ENCODE measurements at regions not wholly inside any gene's neighbourhood (a gene's known extent, or its start where the extent isn't known, plus 50 kb on each side); places are given as distances from the start of the nearest gene placed in this dataset.

GRCh38 chrX:121333942-121334341 is 286.5 kb downstream of the GLUD2 start:
- H3K27ac ChIP-seq (ENCODE audit: extremely low read depth, low read depth, low read length): no peak overlapping the region

DNA sequence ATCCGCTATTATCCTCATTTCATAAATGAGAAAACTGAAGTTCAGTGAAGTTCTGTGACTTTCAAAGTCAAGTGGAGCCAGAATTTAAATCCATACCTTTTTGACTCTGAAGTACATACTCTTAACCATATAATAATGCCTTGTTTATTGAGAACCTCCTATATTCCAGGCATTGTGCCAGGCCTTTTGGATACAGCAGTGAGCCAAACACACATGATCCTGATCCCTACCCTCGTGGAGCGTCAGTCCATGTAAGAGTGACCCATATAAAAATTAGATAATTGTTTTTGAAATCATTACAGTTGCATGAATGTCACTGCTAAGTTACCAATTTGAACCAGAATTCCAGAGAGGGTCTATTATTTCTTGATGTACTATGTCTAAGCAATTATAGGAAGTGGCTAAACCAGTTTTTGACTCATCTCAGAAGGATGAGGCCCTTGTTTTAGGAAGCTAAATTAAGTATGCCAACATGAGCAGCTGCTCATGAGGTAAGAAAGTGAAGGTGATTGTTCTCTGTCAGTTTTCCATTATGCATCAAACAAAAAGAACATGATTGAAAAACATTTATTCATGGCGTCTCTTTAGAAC is 289.5 kb downstream of the GLUD2 start:
- no TSS peak for BruUV-seq (replicated peaks)
- H3K9me3 ChIP-seq (replicated peaks; ENCODE audit: control insufficient read depth, insufficient read depth, low read depth, low read length): no peaks in the 10 kb centered on the region
- FAIRE-seq (no peak), DNase-seq (ENCODE audit: extremely low read depth in 1 of 4, low spot score in 3 of 4) (no peak), ATAC-seq (no peak)
- H3K9me1 ChIP-seq (ENCODE audit: control insufficient read depth, insufficient read depth, low read length): no peaks in the 10 kb centered on the region
- WGBS (ENCODE audit: insufficient coverage, low coverage, missing lambda C conversion rate): 53% methylated on average over 4 of the region's 4 CpGs
- no peaks in the 10 kb centered on the region for H4K20me1 ChIP-seq (replicated peaks; ENCODE audit: control insufficient read depth, insufficient read depth, low read length)
- H3K4me2 ChIP-seq (ENCODE audit: insufficient read depth, low read length): no peak overlapping the region
- no peaks in the 10 kb centered on the region for H3K36me3 ChIP-seq (ENCODE audit: control insufficient read depth, insufficient read depth, low read length)
- ChIA-PET POLR2A (interaction anchor here (0.6 kb wide), 1 partner anchor 9 kb away, joined by 3 read pairs; no protein-coding TSS in a partner anchor), CTCF (ENCODE audit: low intra/inter-chr PET ratio) (no interaction called here)
- H3K4me3 ChIP-seq: no peak overlapping the region
- in situ Hi-C loops (cut with MboI): no loop called here
- no peaks in the 10 kb centered on the region for H3K4me1 ChIP-seq (replicated peaks in 1 of 2; ENCODE audit: control insufficient read depth in 2 of 2, insufficient read depth in 2 of 2, low read length in 2 of 2)
- H3K79me2 ChIP-seq (ENCODE audit: control insufficient read depth, insufficient read depth, low read length): no peaks in the 10 kb centered on the region
- H3K9ac ChIP-seq (ENCODE audit: insufficient read depth in 1 of 2, low read depth in 2 of 2, low read length in 2 of 2): no peak overlapping the region
- no peak overlapping the region for H2AFZ ChIP-seq (ENCODE audit: low read depth, low read length)
- H3K27me3 ChIP-seq (ENCODE audit: control insufficient read depth in 2 of 2, insufficient read depth in 2 of 2, low read length in 2 of 2): no peaks in the 10 kb centered on the region
- no peak overlapping the region for H3K27ac ChIP-seq (ENCODE audit: extremely low read depth, low read depth, low read length)
- intact Hi-C loops (cut with micrococcal nuclease): no loop called here
- TF ChIP-seq SNIP1 (IDR thresholded peaks at IDR 0.05; ENCODE audit: low read depth) (no peak), MTA1 (IDR thresholded peaks at IDR 0.05; ENCODE audit: borderline replicate concordance) (no peak), GTF2B (IDR thresholded peaks at IDR 0.05; ENCODE audit: extremely low read depth, insufficient read length) (no peak), ZNF76 (CRISPR knock-in tag; IDR thresholded peaks at IDR 0.05; ENCODE audit: borderline replicate concordance) (no peak), ZFP91 (CRISPR knock-in tag; IDR thresholded peaks at IDR 0.05) (no peak), ZBTB7A (IDR thresholded peaks at IDR 0.05; ENCODE audit: borderline replicate concordance, control insufficient read depth, low read depth, low read length) (no peak)
- TF ChIP-seq, protein P1, sequence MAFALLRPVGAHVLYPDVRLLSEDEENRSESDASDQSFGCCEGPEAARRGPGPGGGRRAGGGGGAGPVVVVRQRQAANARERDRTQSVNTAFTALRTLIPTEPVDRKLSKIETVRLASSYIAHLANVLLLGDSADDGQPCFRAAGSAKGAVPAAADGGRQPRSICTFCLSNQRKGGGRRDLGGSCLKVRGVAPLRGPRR (CRISPR knock-in tag; IDR thresholded peaks at IDR 0.05): no peak
- TF ChIP-seq, protein P2, sequence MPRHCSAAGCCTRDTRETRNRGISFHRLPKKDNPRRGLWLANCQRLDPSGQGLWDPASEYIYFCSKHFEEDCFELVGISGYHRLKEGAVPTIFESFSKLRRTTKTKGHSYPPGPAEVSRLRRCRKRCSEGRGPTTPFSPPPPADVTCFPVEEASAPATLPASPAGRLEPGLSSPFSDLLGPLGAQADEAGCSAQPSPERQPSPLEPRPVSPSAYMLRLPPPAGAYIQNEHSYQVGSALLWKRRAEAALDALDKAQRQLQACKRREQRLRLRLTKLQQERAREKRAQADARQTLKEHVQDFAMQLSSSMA (CRISPR knock-in tag; IDR thresholded peaks at IDR 0.05): no peak

More at GRCh38 chrX:121333942-121334341, 286.5 kb downstream of the GLUD2 start:
- BruUV-seq (replicated peaks): no TSS peak
- ATAC-seq (no peak; the same call in 2 of the 3 replicates), FAIRE-seq (no peak), DNase-seq (ENCODE audit: extremely low read depth in 1 of 4, low spot score in 3 of 4) (no peak)
- 42% methylated on average over 3 of the region's 3 CpGs for WGBS (ENCODE audit: insufficient coverage, low coverage, missing lambda C conversion rate)
- H3K4me1 ChIP-seq (replicated peaks in 1 of 2; ENCODE audit: control insufficient read depth in 2 of 2, insufficient read depth in 2 of 2, low read length in 2 of 2): no peaks in the 10 kb centered on the region
- no peak overlapping the region for H3K9ac ChIP-seq (ENCODE audit: insufficient read depth in 1 of 2, low read depth in 2 of 2, low read length in 2 of 2)
- no peaks in the 10 kb centered on the region for H4K20me1 ChIP-seq (replicated peaks; ENCODE audit: control insufficient read depth, insufficient read depth, low read length)
- intact Hi-C loops (cut with micrococcal nuclease): no loop called here
- H3K9me1 ChIP-seq (ENCODE audit: control insufficient read depth, insufficient read depth, low read length): no peaks in the 10 kb centered on the region
- in situ Hi-C loops (cut with MboI): no loop called here
- H3K4me2 ChIP-seq (ENCODE audit: insufficient read depth, low read length): no peak overlapping the region
- H3K4me3 ChIP-seq: no peak overlapping the region
- no peaks in the 10 kb centered on the region for H3K79me2 ChIP-seq (ENCODE audit: control insufficient read depth, insufficient read depth, low read length)
- ChIA-PET POLR2A (no interaction called here), CTCF (ENCODE audit: low intra/inter-chr PET ratio) (no interaction called here)
- H3K27me3 ChIP-seq (ENCODE audit: control insufficient read depth in 2 of 2, insufficient read depth in 2 of 2, low read length in 2 of 2): no peaks in the 10 kb centered on the region
- TF ChIP-seq RAD21 (CRISPR knock-in tag; conservative IDR thresholded peaks at IDR 0.05 in 1 of 2, IDR thresholded peaks at IDR 0.05 in 1 of 2): peak in 1 of 2 experiments; percentile 36; a peak in 2 of 4 replicates
- TF ChIP-seq, protein P3, sequence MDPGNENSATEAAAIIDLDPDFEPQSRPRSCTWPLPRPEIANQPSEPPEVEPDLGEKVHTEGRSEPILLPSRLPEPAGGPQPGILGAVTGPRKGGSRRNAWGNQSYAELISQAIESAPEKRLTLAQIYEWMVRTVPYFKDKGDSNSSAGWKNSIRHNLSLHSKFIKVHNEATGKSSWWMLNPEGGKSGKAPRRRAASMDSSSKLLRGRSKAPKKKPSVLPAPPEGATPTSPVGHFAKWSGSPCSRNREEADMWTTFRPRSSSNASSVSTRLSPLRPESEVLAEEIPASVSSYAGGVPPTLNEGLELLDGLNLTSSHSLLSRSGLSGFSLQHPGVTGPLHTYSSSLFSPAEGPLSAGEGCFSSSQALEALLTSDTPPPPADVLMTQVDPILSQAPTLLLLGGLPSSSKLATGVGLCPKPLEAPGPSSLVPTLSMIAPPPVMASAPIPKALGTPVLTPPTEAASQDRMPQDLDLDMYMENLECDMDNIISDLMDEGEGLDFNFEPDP (CRISPR knock-in tag; IDR thresholded peaks at IDR 0.05): no peak
- H3K9me3 ChIP-seq (replicated peaks; ENCODE audit: control insufficient read depth, insufficient read depth, low read depth, low read length): no peaks in the 10 kb centered on the region
- H2AFZ ChIP-seq (ENCODE audit: low read depth, low read length): no peak overlapping the region
- no peaks in the 10 kb centered on the region for H3K36me3 ChIP-seq (ENCODE audit: control insufficient read depth, insufficient read depth, low read length)

Data from K562 (cell line).